HepG2 (cell line): ENCODE measurements at regions not wholly inside any gene's neighbourhood (a gene's known extent, or its start where the extent isn't known, plus 50 kb on each side); places are given as distances from the start of the nearest gene placed in this dataset.
A peak's percentile ranks its signal among the peaks of the same experiment; 100 is the strongest.

Source experiments
- ATAC-seq: fragments of 200-7000 bp; cut with Tn5 transposase; 3 replicates; pipeline ENCODE4 v1.9.1; 2020; ENCODE audit warnings: mild to moderate bottlenecking, moderate library complexity
- BruUV-seq: library from RNA; stranded (reverse); fragments of 400-500 nt; replicated peaks from 2 replicates; lab custom pipeline; 2021; lab: Mats Ljungman, UMichigan
- CTCF ChIA-PET: fragments of 300-600 bp; formaldehyde crosslinking; extraction: SDS; loops from one replicate; lab custom pipeline; 2021; ENCODE audit warnings: low total read pairs, inconsistent platforms, low intra/inter-chr PET ratio; lab: Yijun Ruan, JAX
- POLR2A ChIA-PET: fragments of 350-600 bp; sonication (Branson Sonifier 250); formaldehyde crosslinking; loops from one replicate; lab custom pipeline; 2020; ENCODE audit warnings: antibody characterized with exemption, inconsistent platforms; lab: Yijun Ruan, JAX
- DNase-seq: peaks from one replicate; pipeline ENCODE4 v3.0.0-alpha.2; 2015; ENCODE audit warnings: low spot score
- FAIRE-seq: peaks from 3 replicates; lab custom pipeline; 2011; peaks lifted over from hg19 to GRCh38; lab: Jason Lieb, UNC
- H2AFZ ChIP-seq: one replicate; pipeline ENCODE4 v1.6.1; 2011; ENCODE audit warnings: low read length, inconsistent platforms
- H3K27ac ChIP-seq: fragments of 300-600 bp; 3 replicates; pipeline ENCODE4 v1.8.0; 2011; ENCODE audit warnings: mixed run types, mild to moderate bottlenecking, mixed read lengths, low read length, inconsistent platforms; ENCODE audit not compliant: insufficient read depth; ENCODE audit errors: extremely low read length
- H3K27me3 ChIP-seq, 2 experiments: fragments of 200-600 bp in 1 of 2; 2 replicates in 1 of 2; 3 replicates in 1 of 2; pipeline versions ENCODE4 v1.6.0 to v1.8.0; 2011; ENCODE audit warnings: low read length in 2 of 2, mild to moderate bottlenecking in 2 of 2, moderate library complexity in 2 of 2, inconsistent platforms in 1 of 2; ENCODE audit not compliant: insufficient read depth in 2 of 2, control insufficient read depth in 1 of 2
- H3K36me3 ChIP-seq, 2 experiments: fragments of 200-600 bp in 1 of 2; replicated peaks in 1 of 2; 2 replicates in 1 of 2; 3 replicates in 1 of 2; pipeline versions ENCODE4 v1.5.1 to v1.8.0; 2011; ENCODE audit warnings: low read length in 2 of 2, inconsistent platforms in 1 of 2; ENCODE audit not compliant: insufficient read depth in 2 of 2, control insufficient read depth in 1 of 2
- H3K4me1 ChIP-seq: 2 replicates; pipeline ENCODE4 v1.5.1; 2012; ENCODE audit warnings: low read length, inconsistent platforms; ENCODE audit not compliant: insufficient read depth
- H3K4me2 ChIP-seq: 2 replicates; pipeline ENCODE4 v1.6.0; 2011; ENCODE audit warnings: low read depth, low read length, inconsistent platforms
- H3K4me3 ChIP-seq, 3 experiments: fragments of 200-600 bp in 1 of 3; sonication (generic), shearing (Covaris generic) in 1 of 3; replicated peaks in 1 of 3; 2 replicates each; pipeline ENCODE4 v1.5.1; 2011 to 2016; ENCODE audit warnings: low read length in 3 of 3, inconsistent platforms in 2 of 3, low read depth in 2 of 3, mild to moderate bottlenecking in 2 of 3, control low read depth in 1 of 3, mixed read lengths in 1 of 3; ENCODE audit not compliant: insufficient read depth in 1 of 3
- H3K79me2 ChIP-seq: one replicate; pipeline ENCODE4 v1.6.1; 2011; ENCODE audit warnings: low read length, inconsistent platforms; ENCODE audit not compliant: insufficient read depth
- H3K9ac ChIP-seq: 2 replicates; pipeline ENCODE4 v1.6.0; 2011; ENCODE audit warnings: mild to moderate bottlenecking, low read depth, low read length, inconsistent platforms; ENCODE audit not compliant: insufficient read depth
- H3K9me3 ChIP-seq: 2 replicates; pipeline ENCODE4 v1.5.1; 2012; ENCODE audit warnings: mild to moderate bottlenecking, low read length
- H4K20me1 ChIP-seq: 2 replicates; pipeline ENCODE4 v1.6.0; 2011; ENCODE audit warnings: inconsistent platforms, mild to moderate bottlenecking, low read length, moderate library complexity; ENCODE audit not compliant: insufficient read depth
- ARID5B ChIP-seq: IDR thresholded peaks from 2 replicates; pipeline ENCODE4 v1.4.0; 2020; ENCODE audit warnings: mild to moderate bottlenecking, missing genetic modification reagents
- FOXK2 ChIP-seq: fragments of 450-650 bp; IDR thresholded peaks from 2 replicates; pipeline ENCODE4 v1.6.1; 2016
- GPN1 ChIP-seq: sonication (generic); formaldehyde crosslinking; IDR thresholded peaks from 2 replicates; pipeline ENCODE4 v1.5.1; 2020; ENCODE audit warnings: missing genetic modification reagents, borderline replicate concordance
- MLX ChIP-seq: IDR thresholded peaks from 2 replicates; pipeline ENCODE4 v1.6.1; 2016
- MTF2 ChIP-seq: sonication (generic); formaldehyde crosslinking; IDR thresholded peaks from 2 replicates; pipeline ENCODE4 v1.5.0; 2020; ENCODE audit warnings: missing genetic modification reagents, borderline replicate concordance
- NKX3-1 ChIP-seq: sonication (generic); formaldehyde crosslinking; IDR thresholded peaks from 2 replicates; pipeline ENCODE4 v1.5.0; 2020; ENCODE audit warnings: missing genetic modification reagents
- STAT5B ChIP-seq: sonication (generic); formaldehyde crosslinking; IDR thresholded peaks from 2 replicates; pipeline ENCODE4 v1.4.0; 2020; ENCODE audit warnings: missing genetic modification reagents
- ZNF556 ChIP-seq: sonication (generic); formaldehyde crosslinking; IDR thresholded peaks from 2 replicates; pipeline ENCODE4 v1.4.0; 2020; ENCODE audit warnings: mild to moderate bottlenecking, missing genetic modification reagents, borderline replicate concordance
- WGBS: methylation state at CpG from one replicate; pipeline ENCODE4 v1.1.6; 2017; ENCODE audit warnings: low lambda C conversion rate; 5-methylcytosine and 5-hydroxymethylcytosine counted together
- in situ Hi-C: cut with HindIII; loops from 2 replicates; pipeline ENCODE4 v1.10.0; 2017; ENCODE audit warnings: low pct_unique_long_range_greater_than_20kb; ENCODE audit not compliant: extremely low pct_ligation_motif_present
- intact Hi-C: fragments of 100-400 bp; cut with micrococcal nuclease; formaldehyde crosslinking; loops from one replicate; pipeline ENCODE4 v1.10.0; 2022; ENCODE audit not compliant: unreplicated experiment
- TF ChIP-seq, protein P1 (sequence below): sonication (generic); formaldehyde crosslinking; conservative IDR thresholded peaks from 2 replicates; pipeline ENCODE4 v1.4.0; 2020; ENCODE audit warnings: missing genetic modification reagents
- TF ChIP-seq, protein P2 (sequence below): sonication (generic); formaldehyde crosslinking; conservative IDR thresholded peaks from 2 replicates; pipeline ENCODE4 v1.8.0; 2022; ENCODE audit warnings: low read depth, missing genetic modification reagents
- TF ChIP-seq, protein P3 (sequence below): sonication (generic); formaldehyde crosslinking; IDR thresholded peaks from 2 replicates; pipeline ENCODE4 v1.8.1; 2023; ENCODE audit warnings: missing genetic modification reagents, mild to moderate bottlenecking, borderline replicate concordance

DNA sequence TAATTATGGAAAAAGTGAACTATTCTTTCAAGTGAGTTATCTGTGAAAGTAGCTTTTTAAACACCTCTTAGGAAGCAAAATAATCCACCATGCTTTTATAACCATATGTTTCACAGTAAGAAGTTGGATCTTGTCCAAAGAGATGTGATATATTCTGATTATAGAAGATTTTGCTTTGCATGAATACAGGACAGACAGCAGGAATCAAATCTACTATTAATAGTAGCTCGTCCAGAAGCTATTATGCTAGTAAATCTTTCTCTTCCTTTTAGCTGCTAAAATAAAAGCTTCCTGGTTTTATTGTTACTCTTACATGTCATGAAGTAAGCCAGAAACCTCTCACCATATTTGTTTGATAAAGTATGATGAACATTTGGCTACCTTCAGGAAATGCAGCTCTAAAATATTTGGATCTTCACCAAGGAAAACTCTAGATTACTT, 257.0 kb downstream of the IPO8 start:
- ATAC-seq (no peak), DNase-seq (no peak), FAIRE-seq (no peak)
- Histone ChIP-seq H3K27me3 (no peaks in the 10 kb centered on the region), H3K9ac (no peak overlapping the region), H3K36me3 (no peaks in the 10 kb centered on the region), H3K4me3 (no peak overlapping the region), H3K4me2 (no peak overlapping the region), H3K9me3 (no peaks in the 10 kb centered on the region), H3K27ac (no peak overlapping the region), H3K4me1 (peaks cover 30% of the 10 kb centered on the region), H3K79me2 (no peaks in the 10 kb centered on the region), H4K20me1 (no peaks in the 10 kb centered on the region), H2AFZ (no peak overlapping the region)
- ChIA-PET POLR2A (no interaction called here), CTCF (no interaction called here)
- in situ Hi-C loops (no loop called here), intact Hi-C loops (no loop called here)
- BruUV-seq: no TSS peak
- TF ChIP-seq MTF2 (CRISPR knock-in tag) (no peak), NKX3-1 (no peak), GPN1 (CRISPR knock-in tag) (no peak)
- TF ChIP-seq, protein P1, sequence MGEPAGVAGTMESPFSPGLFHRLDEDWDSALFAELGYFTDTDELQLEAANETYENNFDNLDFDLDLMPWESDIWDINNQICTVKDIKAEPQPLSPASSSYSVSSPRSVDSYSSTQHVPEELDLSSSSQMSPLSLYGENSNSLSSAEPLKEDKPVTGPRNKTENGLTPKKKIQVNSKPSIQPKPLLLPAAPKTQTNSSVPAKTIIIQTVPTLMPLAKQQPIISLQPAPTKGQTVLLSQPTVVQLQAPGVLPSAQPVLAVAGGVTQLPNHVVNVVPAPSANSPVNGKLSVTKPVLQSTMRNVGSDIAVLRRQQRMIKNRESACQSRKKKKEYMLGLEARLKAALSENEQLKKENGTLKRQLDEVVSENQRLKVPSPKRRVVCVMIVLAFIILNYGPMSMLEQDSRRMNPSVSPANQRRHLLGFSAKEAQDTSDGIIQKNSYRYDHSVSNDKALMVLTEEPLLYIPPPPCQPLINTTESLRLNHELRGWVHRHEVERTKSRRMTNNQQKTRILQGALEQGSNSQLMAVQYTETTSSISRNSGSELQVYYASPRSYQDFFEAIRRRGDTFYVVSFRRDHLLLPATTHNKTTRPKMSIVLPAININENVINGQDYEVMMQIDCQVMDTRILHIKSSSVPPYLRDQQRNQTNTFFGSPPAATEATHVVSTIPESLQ: no peak
- 92% methylated on average over 1 of the region's 1 CpG for WGBS

- CTCF ChIA-PET: no interaction called here
- intact Hi-C loops: no loop called here
- Histone ChIP-seq H3K9ac (no peak overlapping the region), H3K27me3 (no peaks in the 10 kb centered on the region), H4K20me1 (no peaks in the 10 kb centered on the region), H3K4me3 (no peak overlapping the region), H3K4me1 (peaks cover 30% of the 10 kb centered on the region), H3K36me3 (no peaks in the 10 kb centered on the region), H3K27ac (no peak overlapping the region), H3K4me2 (no peak overlapping the region; the same call in 1 of the 2 replicates), H3K79me2 (no peaks in the 10 kb centered on the region), H2AFZ (no peak overlapping the region), H3K9me3 (no peaks in the 10 kb centered on the region)
- BruUV-seq: no TSS peak
- POLR2A ChIA-PET: no interaction called here
- in situ Hi-C loops: no loop called here
- DNase-seq (peak; percentile 36), ATAC-seq (peak; percentile 83), FAIRE-seq (peak; percentile 30)
- TF ChIP-seq ARID5B (CRISPR knock-in tag): peak; percentile 75
- no peak for TF ChIP-seq FOXK2
- no peak for TF ChIP-seq MLX (CRISPR knock-in tag)
- TF ChIP-seq, protein P2, sequence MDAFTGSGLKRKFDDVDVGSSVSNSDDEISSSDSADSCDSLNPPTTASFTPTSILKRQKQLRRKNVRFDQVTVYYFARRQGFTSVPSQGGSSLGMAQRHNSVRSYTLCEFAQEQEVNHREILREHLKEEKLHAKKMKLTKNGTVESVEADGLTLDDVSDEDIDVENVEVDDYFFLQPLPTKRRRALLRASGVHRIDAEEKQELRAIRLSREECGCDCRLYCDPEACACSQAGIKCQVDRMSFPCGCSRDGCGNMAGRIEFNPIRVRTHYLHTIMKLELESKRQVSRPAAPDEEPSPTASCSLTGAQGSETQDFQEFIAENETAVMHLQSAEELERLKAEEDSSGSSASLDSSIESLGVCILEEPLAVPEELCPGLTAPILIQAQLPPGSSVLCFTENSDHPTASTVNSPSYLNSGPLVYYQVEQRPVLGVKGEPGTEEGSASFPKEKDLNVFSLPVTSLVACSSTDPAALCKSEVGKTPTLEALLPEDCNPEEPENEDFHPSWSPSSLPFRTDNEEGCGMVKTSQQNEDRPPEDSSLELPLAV (CRISPR knock-in tag): no peak
- TF ChIP-seq ZNF556 (CRISPR knock-in tag): no peak
- TF ChIP-seq, protein P3, sequence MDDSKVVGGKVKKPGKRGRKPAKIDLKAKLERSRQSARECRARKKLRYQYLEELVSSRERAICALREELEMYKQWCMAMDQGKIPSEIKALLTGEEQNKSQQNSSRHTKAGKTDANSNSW (CRISPR knock-in tag): no peak
- no peak for TF ChIP-seq STAT5B (CRISPR knock-in tag)
Measured at GRCh38 chr12:30437616-30438015, 258.1 kb downstream of the IPO8 start.
